Ascending aorta (tissue), 2 donors: ENCODE measurements at regions not wholly inside any gene's neighbourhood (a gene's known extent, or its start where the extent isn't known, plus 50 kb on each side); places are given as distances from the start of the nearest gene placed in this dataset.

Experiments used
- DNase-seq, 2 donors: peaks; one replicate each; pipeline ENCODE4 v3.0.0-alpha.2; 2019; ENCODE audit warnings: low spot score in 2 of 2
- H3K27ac ChIP-seq, 2 donors: fragments of 200-600 bp; sonication (generic); one replicate each; pipeline ENCODE4 v1.5.1; 2016 to 2017; ENCODE audit warnings: mild to moderate bottlenecking in 1 of 2
- H3K27me3 ChIP-seq: fragments of 200-600 bp; sonication (generic); one replicate; pipeline ENCODE4 v1.5.1; 2017
- H3K36me3 ChIP-seq, 2 donors: fragments of 200-600 bp; sonication (generic); one replicate each; pipeline ENCODE4 v1.5.1; 2016
- H3K4me1 ChIP-seq, 2 donors: fragments of 200-600 bp; sonication (generic); one replicate each; pipeline ENCODE4 v1.5.1; 2016 to 2017; ENCODE audit warnings: mild to moderate bottlenecking in 1 of 2
- H3K4me3 ChIP-seq, 2 donors: fragments of 200-600 bp; sonication (generic); one replicate each; pipeline ENCODE4 v1.5.1; 2016 to 2017; ENCODE audit warnings: mild to moderate bottlenecking in 1 of 2
- H3K9me3 ChIP-seq, 2 donors: fragments of 200-600 bp; sonication (generic); one replicate each; pipeline ENCODE4 v1.5.1; 2016
- intact Hi-C: fragments of 100-400 bp; cut with DNase I; formaldehyde crosslinking; loops from one replicate; pipeline ENCODE4 v1.15.1; 2023
- TF ChIP-seq, protein P1 (sequence below), 3 experiments: fragments of 200-600 bp in 2 of 3; fragments of 450-650 bp in 1 of 3; sonication (generic) in 2 of 3; IDR thresholded peaks; one replicate each; pipeline ENCODE4 v1.5.1; 2016 to 2019; ENCODE audit warnings: antibody characterized with exemption in 3 of 3, mild to moderate bottlenecking in 1 of 3, moderate library complexity in 1 of 3

DNA sequence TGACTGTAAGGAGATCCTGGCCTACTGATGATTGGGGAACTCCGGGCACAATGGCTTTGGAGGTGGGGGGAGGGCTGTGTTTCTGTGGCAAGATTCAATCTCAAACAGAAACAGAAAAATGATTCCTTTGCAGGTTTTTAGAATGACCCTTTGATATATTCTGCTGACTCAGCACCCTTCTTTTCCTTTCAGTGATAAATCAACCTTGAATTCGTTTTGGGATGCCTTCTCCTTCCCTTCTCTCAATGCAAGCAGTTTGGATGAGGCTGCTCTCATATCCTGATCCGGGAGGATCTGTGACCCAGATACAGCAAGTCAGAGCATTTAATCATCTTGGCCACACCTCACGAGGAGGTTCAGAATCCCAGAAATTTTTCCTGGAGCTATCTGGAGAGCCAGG lies 156.1 kb upstream of the PRICKLE2 start:
- no peak for DNase-seq
- Histone ChIP-seq H3K9me3 (no peaks in the 10 kb centered on the region), H3K27me3 (no peaks in the 10 kb centered on the region), H3K4me1 (no peaks in the 10 kb centered on the region), H3K4me3 (no peak overlapping the region), H3K27ac (no peak overlapping the region), H3K36me3 (no peaks in the 10 kb centered on the region)
- TF ChIP-seq, protein P1, sequence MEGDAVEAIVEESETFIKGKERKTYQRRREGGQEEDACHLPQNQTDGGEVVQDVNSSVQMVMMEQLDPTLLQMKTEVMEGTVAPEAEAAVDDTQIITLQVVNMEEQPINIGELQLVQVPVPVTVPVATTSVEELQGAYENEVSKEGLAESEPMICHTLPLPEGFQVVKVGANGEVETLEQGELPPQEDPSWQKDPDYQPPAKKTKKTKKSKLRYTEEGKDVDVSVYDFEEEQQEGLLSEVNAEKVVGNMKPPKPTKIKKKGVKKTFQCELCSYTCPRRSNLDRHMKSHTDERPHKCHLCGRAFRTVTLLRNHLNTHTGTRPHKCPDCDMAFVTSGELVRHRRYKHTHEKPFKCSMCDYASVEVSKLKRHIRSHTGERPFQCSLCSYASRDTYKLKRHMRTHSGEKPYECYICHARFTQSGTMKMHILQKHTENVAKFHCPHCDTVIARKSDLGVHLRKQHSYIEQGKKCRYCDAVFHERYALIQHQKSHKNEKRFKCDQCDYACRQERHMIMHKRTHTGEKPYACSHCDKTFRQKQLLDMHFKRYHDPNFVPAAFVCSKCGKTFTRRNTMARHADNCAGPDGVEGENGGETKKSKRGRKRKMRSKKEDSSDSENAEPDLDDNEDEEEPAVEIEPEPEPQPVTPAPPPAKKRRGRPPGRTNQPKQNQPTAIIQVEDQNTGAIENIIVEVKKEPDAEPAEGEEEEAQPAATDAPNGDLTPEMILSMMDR (IDR thresholded peaks at IDR 0.05) = no peak
- intact Hi-C loops = no loop called here

DNA sequence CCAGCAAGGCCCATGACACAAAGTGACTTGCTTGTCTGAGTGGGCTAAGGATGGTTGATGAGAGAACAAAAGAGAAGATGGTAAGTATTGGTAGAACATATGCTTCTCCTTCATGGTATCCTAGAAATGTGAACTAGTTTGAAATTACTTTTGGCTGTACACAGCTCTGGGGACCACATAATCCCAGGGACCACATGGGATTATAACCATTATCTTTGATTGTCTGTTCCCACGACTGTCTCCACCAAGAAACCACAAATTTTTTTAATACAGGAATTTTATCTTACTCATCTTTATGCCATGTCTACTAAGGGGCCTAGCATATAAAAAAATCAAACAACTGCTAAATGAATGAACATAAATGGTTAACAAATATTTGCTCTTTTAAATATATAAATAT lies 155.3 kb upstream of the PRICKLE2 start:
- Histone ChIP-seq H3K4me1 (no peaks in the 10 kb centered on the region), H3K4me3 (no peak overlapping the region), H3K27me3 (no peaks in the 10 kb centered on the region), H3K9me3 (peaks cover 5 to 6% of the 10 kb centered on the region in 2 donors), H3K27ac (no peak overlapping the region), H3K36me3 (no peaks in the 10 kb centered on the region)
- DNase-seq = no peak
- intact Hi-C loops = no loop called here
- TF ChIP-seq, protein P1 (IDR thresholded peaks at IDR 0.05) = no peak

DNA sequence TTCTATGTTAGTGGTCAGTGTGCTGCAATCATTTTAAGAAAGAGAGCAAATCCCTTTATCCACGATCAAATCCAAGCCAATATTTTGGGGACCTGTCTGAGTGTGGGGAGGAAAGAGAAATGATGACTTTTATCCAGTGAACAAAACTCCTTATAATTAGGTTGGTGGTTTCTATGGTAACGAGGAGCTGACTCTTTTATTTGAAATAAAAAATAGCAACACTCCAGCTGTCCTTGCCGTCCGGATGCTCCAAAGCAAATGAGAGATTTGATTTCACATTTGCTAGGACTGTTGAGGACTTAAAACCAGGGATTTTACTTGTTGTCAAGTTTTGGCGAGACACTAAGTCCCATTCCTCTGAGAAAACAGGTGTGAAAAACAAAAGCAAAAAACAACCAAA lies 154.0 kb upstream of the PRICKLE2 start:
- H3K27me3 ChIP-seq = no peaks in the 10 kb centered on the region
- intact Hi-C loops = no loop called here
- H3K27ac ChIP-seq = no peak overlapping the region
- H3K36me3 ChIP-seq = no peaks in the 10 kb centered on the region
- TF ChIP-seq, protein P1 (IDR thresholded peaks at IDR 0.05) = no peak
- no peak for DNase-seq
- H3K9me3 ChIP-seq = peaks cover 5 to 8% of the 10 kb centered on the region in 2 donors
- no peak overlapping the region for H3K4me3 ChIP-seq
- H3K4me1 ChIP-seq = no peaks in the 10 kb centered on the region

DNA sequence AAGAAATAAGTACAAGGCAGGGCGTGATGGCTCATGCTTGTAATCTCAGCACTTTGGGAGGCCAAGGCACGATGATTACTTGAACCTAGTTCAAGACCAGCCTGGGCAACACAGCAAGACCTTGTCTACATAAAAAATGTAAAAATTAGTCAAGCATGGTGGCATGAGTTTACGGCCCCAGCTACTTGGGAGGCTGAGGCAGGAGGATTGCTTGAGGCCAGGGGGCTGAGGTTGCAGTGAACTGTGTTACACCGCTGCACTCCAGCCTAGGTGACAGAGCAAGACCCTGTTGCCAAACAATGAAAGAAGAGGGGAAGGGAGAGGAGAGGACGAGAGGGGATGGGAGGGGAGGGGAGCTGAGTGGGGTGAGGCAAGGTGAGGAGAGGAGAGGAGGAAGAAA lies 152.7 kb upstream of the PRICKLE2 start:
- no peak overlapping the region for H3K27ac ChIP-seq
- no peaks in the 10 kb centered on the region for H3K36me3 ChIP-seq
- TF ChIP-seq, protein P1 (IDR thresholded peaks at IDR 0.05) = no peak
- H3K4me3 ChIP-seq = no peak overlapping the region
- H3K9me3 ChIP-seq = peaks cover 5 to 8% of the 10 kb centered on the region in 2 donors
- intact Hi-C loops = no loop called here
- H3K27me3 ChIP-seq = no peaks in the 10 kb centered on the region
- no peaks in the 10 kb centered on the region for H3K4me1 ChIP-seq
- no peak for DNase-seq

DNA sequence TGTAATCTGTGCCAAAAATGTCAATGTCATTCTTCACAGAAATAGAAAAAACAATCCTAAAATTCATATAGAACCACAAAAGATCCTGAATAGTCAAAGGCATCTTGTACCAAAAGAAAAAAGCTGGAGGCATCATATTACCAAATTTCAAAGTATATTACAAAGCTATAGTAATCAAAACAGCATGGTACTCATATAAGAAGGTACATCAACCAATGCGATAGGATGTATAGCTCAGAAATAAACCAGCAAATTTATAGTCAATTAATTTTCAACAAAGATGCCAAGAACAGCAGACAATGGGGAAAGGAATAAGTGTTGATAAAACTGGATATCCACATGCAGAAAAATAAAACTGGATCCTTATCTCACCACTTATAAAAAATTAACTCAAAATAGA lies 150.5 kb upstream of the PRICKLE2 start:
- intact Hi-C loops = no loop called here
- no peak overlapping the region for H3K4me3 ChIP-seq
- no peaks in the 10 kb centered on the region for H3K36me3 ChIP-seq
- no peaks in the 10 kb centered on the region for H3K27me3 ChIP-seq
- H3K9me3 ChIP-seq = peaks cover 5 to 8% of the 10 kb centered on the region in 2 donors
- no peak for DNase-seq
- no peak overlapping the region for H3K27ac ChIP-seq
- H3K4me1 ChIP-seq = no peaks in the 10 kb centered on the region
- TF ChIP-seq, protein P1 (IDR thresholded peaks at IDR 0.05) = no peak

DNA sequence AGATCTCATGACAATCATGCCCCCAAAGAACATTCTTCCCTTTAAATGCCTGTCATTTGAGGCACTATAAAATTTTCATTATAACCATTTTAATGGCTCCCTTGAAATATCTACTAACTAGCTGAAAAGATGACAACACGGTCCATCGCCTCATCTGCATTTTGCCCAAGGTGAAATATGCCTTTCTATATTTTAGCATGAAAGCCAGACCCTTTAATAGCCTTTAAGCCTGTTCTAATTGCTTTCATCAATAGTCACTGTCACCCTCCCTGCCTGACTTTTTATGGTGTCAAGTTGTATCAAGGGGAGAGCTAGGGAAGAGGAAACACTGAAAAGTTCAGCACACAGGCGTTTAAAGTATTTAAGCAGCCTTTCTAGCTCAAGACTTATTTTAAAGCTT lies 144.1 kb upstream of the PRICKLE2 start:
- intact Hi-C loops = no loop called here
- H3K27ac ChIP-seq = no peak overlapping the region
- no peaks in the 10 kb centered on the region for H3K4me1 ChIP-seq
- H3K27me3 ChIP-seq = no peaks in the 10 kb centered on the region
- TF ChIP-seq, protein P1 (IDR thresholded peaks at IDR 0.05) = no peak
- no peak overlapping the region for H3K4me3 ChIP-seq
- H3K36me3 ChIP-seq = no peaks in the 10 kb centered on the region
- DNase-seq = no peak
- no peaks in the 10 kb centered on the region for H3K9me3 ChIP-seq
